GM19035 (cell line): ENCODE measurements at regions not wholly inside any gene's neighbourhood (a gene's known extent, or its start where the extent isn't known, plus 50 kb on each side); places are given as distances from the start of the nearest gene placed in this dataset.
"Not testable (repeated sequence)": the region's sequence is repeated elsewhere in the genome, so short reads cannot be mapped to it uniquely, and the experiment has no call there.

ENCODE experiments used
- ATAC-seq: cut with Tn5 transposase; IDR thresholded peaks from one replicate; pipeline ENCODE4 v1.9.1; 2021; ENCODE audit not compliant: unreplicated experiment

DNA sequence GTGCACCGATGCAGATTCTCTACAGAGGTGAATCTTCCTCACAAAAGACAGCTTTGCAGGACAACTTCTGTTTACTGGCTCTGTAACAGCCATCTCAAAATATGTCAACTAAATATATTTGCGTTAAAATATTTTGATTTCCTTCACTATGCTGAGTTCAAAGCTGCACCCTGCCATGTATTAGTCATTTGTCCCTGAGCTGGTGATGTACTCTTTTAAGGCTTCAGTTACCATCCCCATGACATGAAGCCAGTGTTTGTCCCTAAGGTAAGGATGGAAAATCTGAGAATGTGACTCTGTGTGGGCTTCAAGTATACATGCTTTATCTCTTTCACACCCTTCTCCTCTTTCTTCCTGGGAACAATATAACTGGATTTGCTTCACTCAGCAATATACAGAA is 70.2 kb upstream of the BTG3 start:
- ATAC-seq = no peak

DNA sequence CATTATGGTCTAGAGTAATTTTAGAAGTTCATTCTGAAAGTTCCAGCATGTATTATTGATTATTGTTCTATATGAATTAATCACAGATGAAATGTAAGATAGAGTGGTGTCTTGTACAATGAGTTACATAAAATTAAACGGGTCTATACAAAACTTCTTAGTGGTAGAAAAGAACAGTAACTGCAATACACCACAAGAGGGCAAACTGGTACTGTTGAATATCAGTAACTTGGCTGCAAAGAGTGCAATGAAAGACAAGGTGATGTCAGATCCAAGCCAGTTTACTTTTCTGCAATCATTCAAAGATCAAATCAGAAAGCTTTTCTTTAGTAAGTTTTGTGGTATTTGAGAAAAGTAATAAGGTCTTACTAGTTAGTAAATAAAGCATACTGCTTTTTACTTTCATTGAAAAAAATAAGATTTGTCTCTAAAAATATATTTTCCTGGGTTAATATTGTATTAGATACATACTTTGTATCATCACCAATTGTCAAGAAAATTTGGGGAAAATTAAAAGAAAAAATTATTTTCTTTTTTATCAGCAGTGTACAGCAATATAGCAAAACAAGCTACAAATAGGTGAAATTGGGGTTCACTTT is 66.4 kb upstream of the BTG3 start:
- peak; percentile 85 for ATAC-seq

DNA sequence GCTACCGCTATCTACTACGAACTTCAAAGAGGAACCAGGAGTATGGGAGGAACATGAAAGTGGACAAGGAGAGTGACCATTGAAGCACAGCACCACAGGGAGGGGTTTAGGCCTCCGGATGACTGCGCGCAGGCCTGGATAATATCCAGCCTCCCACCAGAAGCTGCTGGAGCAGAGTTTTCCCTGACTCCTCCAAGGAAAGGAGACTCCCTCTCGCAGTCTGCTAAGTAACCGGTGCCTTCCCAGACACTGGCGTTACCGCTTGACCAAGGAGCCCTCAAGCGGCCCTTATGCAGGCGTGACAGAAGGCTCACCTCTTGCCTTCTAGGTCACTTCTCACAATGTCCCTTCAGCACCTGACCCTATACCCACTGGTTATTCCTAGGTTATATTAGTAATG is 64.2 kb upstream of the BTG3 start:
- not testable (repeated sequence) for ATAC-seq

DNA sequence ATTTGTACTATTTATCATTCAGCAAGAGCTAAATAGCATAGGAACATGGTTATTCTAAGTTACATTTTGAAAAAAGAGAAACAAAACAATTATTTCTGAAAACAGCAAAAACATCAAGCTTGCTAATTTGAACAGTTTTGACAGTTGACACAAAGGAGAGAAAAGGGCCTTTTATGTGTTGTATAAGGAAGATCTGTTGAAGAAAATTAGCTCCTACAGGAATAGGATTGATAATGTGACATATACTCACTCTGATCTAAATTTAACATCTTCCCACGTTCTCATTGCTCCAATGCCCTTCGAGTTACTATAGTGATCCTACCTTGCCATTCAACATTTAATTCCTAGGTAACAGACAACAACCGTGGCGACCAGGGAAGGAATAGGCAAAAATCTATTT is 61.4 kb upstream of the BTG3 start:
- ATAC-seq = no peak

DNA sequence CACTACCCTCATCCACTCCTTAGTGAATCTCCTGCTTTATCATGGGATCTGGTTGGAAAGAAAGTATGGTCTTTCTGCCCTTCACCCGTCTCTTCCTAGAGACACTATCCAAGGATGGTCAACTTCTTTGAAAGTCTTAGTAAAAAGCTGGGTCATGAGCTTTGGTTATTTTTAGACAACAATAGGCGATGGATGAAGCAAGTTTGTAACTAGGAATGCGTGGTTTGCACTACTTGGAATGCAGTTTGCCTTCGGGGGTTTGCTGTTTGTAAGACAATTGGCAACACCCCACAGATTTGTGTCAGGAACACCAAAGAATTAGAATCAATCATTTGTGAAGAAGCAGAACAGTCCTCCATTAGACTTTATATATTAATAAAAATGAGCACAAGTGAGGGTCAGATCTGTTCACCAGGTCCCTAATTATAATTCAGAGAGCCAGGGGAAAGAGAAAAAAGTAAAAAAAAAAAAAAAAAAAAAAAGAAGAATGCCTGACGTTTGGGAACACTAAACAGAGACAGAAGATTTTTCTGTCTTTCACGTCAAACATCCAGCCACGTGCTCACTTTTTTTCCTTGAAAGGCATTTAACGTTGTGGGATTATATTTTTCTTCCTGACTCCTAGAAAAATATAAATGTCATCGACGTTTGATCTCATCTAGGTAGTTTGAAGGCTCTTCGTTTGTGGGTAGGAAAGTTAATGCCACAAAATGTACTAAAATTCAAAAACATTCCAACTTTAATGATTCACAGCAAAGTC is 60.7 kb upstream of the BTG3 start:
- ATAC-seq = no peak

DNA sequence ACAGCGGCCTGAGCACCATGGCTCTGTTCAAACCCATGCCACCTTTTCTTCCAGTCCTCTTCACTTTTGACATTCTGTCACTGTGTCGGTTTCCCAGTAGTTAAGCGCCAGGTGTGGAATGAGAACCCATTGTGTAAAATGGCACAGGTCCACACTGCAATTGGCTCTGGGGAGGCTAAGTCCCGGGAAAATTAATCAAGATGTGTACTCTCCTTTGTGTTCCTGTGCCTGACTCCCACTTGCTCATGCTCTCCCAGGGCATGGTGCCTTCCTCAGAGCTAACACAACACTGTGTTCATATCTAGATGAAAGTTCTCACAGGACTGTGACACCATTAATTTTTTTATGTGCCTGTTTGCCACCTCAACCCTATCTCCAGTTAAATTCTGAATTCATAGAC is 59.0 kb upstream of the BTG3 start:
- ATAC-seq = no peak

DNA sequence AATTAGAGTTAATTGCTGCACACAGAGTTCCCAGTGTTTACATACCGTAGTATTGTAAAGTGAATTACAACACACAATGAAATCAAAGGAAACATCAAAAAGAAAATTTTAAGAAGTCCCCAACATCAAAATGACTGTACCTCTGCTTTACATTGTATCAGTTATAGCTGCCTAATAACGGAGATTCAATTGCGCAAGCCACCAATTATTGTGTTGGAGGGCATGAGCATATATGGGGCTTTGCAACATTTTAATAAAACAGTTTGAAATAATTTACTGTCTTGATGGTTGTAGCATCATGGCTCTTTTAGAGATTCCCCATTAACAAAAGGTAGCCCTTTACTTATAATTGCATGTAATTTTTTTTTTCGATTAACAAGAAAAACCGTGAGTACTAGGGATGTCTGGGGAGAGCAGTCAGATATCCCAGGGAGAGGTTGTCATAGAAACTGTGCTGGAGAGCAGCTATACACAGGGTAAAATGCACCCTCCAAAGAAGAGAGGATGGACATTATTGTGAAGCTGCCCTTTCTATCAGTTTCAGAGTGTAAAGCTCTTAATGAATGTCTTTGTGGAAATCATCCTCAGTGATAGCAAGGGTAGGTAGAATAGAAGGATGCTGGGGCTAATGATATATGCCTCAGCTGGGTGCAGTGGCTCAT is 55.9 kb upstream of the BTG3 start:
- no peak for ATAC-seq

DNA sequence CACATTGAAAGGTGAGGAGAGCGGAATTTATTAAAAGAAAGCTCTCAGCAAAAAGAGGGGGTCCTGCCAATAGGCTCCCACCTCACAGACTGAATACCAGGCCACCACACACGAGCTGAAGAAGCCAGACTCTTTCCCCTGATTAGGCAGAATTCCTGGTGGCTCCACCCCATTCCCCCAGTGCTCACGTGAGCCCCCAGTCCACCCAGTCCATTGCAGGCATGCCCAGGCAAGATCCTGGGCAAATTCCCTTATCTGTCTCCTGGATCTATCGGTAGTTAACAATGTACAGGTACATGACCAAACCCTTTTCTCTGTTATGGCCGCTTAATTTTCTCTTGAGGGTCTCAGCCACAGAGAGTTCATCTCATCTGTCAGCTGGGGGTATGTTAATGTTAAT is 54.6 kb upstream of the BTG3 start:
- no peak for ATAC-seq
